AG04450 (cell line): ENCODE measurements at regions not wholly inside any gene's neighbourhood (a gene's known extent, or its start where the extent isn't known, plus 50 kb on each side); places are given as distances from the start of the nearest gene placed in this dataset.
A peak's percentile ranks its signal among the peaks of the same experiment; 100 is the strongest.
"Not testable (repeated sequence)": the region's sequence is repeated elsewhere in the genome, so short reads cannot be mapped to it uniquely, and the experiment has no call there.

Experiments
- CTCF ChIA-PET: fragments of 300-600, 350-600 bp; formaldehyde crosslinking; extraction: SDS; loops from one replicate; lab custom pipeline; 2022; ENCODE audit warnings: antibody characterized with exemption, inconsistent platforms; lab: Charles Lee
- POLR2A ChIA-PET: fragments of 350-600 bp; formaldehyde crosslinking; extraction: SDS; loops from one replicate; lab custom pipeline; 2021; ENCODE audit warnings: antibody characterized with exemption, inconsistent platforms; lab: Yijun Ruan, JAX
- DNase-seq: peaks from one replicate; pipeline ENCODE4 v3.0.0-alpha.2; 2011; ENCODE audit warnings: low read depth, low spot score
- H3K27ac ChIP-seq: one replicate; pipeline ENCODE4 v1.5.1; 2012; ENCODE audit warnings: low read depth, low read length, control low read depth
- H3K27me3 ChIP-seq: one replicate; pipeline ENCODE4 v1.6.0; 2012; ENCODE audit warnings: low read length; ENCODE audit not compliant: control insufficient read depth, insufficient read depth
- H3K4me3 ChIP-seq: 2 replicates; pipeline ENCODE4 v1.5.1; 2011; ENCODE audit warnings: mild to moderate bottlenecking, low read depth, low read length, control low read depth
- H3K9me3 ChIP-seq: 2 replicates; pipeline ENCODE4 v1.5.1; 2012; ENCODE audit warnings: low read length; ENCODE audit not compliant: control insufficient read depth, insufficient read depth
- CTCF ChIP-seq: IDR thresholded peaks from 2 replicates; pipeline ENCODE4 v1.5.1; 2011; ENCODE audit warnings: low read depth, low read length, control low read depth, inconsistent platforms

- Histone ChIP-seq H3K4me3 (no peak overlapping the region), H3K27ac (no peak overlapping the region), H3K9me3 (no peaks in the 10 kb centered on the region), H3K27me3 (no peaks in the 10 kb centered on the region)
- POLR2A ChIA-PET, result no interaction called here
- CTCF ChIA-PET, result interaction anchor here (0.6 to 1.4 kb wide), 2 partner anchors 250 to 1069 kb away, joined by 3 to 4 read pairs; no protein-coding TSS in a partner anchor
- no peak for TF ChIP-seq CTCF
- DNase-seq, result no peak
Observed at GRCh38 chr18:75728621-75729020, 301.1 kb upstream of the SMIM21 start.

DNA sequence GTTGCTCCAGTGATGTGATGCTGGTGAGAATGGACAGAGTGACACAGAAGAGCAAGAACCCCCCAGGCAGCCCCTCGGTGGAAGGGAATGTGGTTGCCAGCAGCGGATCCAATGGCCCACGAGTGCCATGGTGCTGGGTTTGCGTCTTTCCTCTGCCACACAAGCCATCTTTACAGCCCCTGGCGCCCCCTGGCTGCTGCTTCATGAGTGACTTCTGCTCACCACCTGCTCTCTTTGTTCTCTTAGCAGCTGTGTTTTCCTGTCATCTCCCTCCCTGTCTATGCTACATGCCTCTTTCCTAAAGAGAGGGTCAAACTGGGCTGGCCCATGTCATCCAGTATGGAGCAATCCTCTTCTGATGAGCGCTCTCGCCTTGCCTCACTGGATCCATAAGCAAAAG is 300.0 kb upstream of the SMIM21 start:
- Histone ChIP-seq H3K9me3 (no peaks in the 10 kb centered on the region), H3K27ac (no peak overlapping the region), H3K4me3 (no peak overlapping the region), H3K27me3 (no peaks in the 10 kb centered on the region)
- POLR2A ChIA-PET, result no interaction called here
- CTCF ChIA-PET, result interaction anchor here (1.4 kb wide), 1 partner anchor 248 kb away, joined by 4 read pairs; no protein-coding TSS in a partner anchor
- peak; percentile 54 for TF ChIP-seq CTCF
- DNase-seq, result no peak

DNA sequence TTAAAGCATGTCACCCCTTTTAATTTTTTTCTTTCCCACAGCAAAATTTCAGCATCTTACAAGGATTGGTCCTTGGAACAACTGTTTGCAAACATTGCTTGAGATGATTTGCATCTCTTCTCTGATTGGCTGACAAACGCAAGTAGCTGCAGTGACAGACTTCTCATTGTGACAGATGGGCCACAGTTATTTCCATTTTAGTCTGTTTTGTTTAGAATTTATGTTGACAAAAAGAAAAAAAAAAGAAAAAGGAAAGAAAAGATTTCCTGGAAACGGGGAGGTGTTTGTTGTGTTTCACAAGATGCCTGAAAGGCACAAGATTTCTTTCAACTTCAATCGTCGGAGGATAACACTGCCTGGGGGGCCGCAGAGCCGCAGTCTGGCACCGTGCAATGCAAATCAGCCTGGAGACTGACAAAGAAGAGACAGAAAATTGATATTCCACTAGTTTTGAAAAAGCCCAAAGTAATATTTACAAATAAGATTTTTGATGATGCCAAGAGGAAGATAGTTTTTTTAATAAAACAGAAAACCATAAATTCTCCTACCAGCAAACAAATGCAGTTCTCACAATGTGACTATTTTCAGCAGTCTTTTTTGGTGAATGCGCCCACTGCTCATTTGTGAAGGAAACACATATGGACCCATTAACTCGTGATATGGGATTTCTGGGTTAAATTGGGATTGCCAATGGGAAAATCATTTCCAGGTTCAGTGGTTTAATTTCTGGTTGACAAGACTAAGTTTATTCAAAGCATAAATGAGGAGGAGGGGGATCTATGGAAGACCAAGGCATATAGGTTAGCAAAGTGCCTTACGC is 296.2 kb upstream of the SMIM21 start:
- H3K9me3 ChIP-seq, result no peaks in the 10 kb centered on the region
- no peak overlapping the region for H3K4me3 ChIP-seq
- no peaks in the 10 kb centered on the region for H3K27me3 ChIP-seq
- CTCF ChIA-PET, result no interaction called here
- no peak overlapping the region for H3K27ac ChIP-seq
- no peak for TF ChIP-seq CTCF
- DNase-seq, result no peak
- POLR2A ChIA-PET, result no interaction called here

GRCh38 chr18:75714766-75715165 is 287.3 kb upstream of the SMIM21 start:
- Histone ChIP-seq H3K27ac (no peak overlapping the region), H3K4me3 (no peak overlapping the region), H3K9me3 (peaks cover 5% of the 10 kb centered on the region), H3K27me3 (no peaks in the 10 kb centered on the region)
- no peak for TF ChIP-seq CTCF
- no peak for DNase-seq
- ChIA-PET POLR2A (no interaction called here), CTCF (no interaction called here)

GRCh38 chr18:75712124-75712867 is 284.8 kb upstream of the SMIM21 start:
- H3K4me3 ChIP-seq, DNase-seq, CTCF ChIA-PET, H3K27me3 ChIP-seq, POLR2A ChIA-PET, H3K9me3 ChIP-seq, H3K27ac ChIP-seq: not testable (repeated sequence)
